HepG2 (cell line): ENCODE measurements at regions not wholly inside any gene's neighbourhood (a gene's known extent, or its start where the extent isn't known, plus 50 kb on each side); places are given as distances from the start of the nearest gene placed in this dataset.

ENCODE experiments used
- small RNA-seq, 3 experiments: library from RNA; depleted of rRNA; stranded (forward); fragments of <200 nt; gene quantifications; one replicate each; pipeline ENCODE3, GENCODE V24; 2012; ENCODE audit warnings: low read depth in 2 of 3, low replicate concordance in 1 of 3; ENCODE audit not compliant: insufficient read length in 3 of 3, insufficient read depth in 2 of 3

Small RNAs in the stretch of these regions (small RNA-seq; reads per million reads assigned to genes)
- 0 reads per million in 3 experiments for gene RNU6-1211P
